ENCODE measurements at regions not wholly inside any gene's neighbourhood (a gene's known extent, or its start where the extent isn't known, plus 50 kb on each side); places are given as distances from the start of the nearest gene placed in this dataset.
"Not testable (repeated sequence)": the region's sequence is repeated elsewhere in the genome, so short reads cannot be mapped to it uniquely, and the experiment has no call there.

DNA sequence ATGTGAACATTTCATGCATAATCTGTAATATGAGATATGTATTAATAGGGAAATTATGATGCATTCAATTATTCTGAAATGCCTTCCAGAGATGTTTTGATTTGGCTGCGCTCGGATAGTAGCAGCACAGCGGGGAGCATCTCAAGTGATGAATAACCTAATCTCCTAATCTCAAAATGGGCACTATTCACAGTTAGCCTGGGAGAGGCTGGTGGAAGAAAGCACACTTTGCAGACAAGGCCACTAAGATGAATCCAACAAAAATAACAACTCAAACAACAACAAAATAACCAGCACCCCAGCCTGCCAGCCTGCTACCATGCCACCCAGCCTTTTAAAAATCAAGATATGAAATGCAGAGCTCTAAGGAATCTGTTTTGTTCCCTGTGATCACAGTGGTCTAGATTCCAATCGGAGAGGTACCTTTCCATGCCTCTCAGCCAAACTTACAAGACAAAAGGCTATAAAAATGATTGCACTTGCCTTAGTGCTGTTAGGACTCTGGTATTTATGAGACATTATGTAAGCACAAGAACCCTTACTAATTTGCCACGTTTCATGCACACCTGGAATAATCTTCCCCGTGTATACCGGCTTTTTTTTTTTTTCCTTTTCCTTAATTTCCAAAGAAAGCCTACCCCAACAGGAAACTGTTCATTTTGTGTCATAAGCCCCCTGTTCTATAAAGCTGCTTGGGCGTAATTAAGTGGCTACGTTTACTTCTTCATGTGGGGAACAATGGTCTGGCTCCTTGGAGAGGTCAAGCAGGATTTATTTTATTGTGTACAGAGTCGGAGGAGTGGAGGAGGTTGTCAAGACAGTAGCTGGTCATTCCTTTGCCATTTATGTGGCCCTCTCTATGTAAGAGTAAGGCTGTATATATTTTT lies 526.9 kb upstream of the FANCL start:
- Mint-ChIP-seq H3K4me1 (no peaks in the 10 kb centered on the region), H3K9me3 (no peaks in the 10 kb centered on the region), H3K36me3 (ENCODE audit: insufficient read depth) (no peaks in the 10 kb centered on the region), H3K4me3 (no peak overlapping the region), H3K27ac (ENCODE audit: low read depth) (no peak overlapping the region), H3K27me3 (no peaks in the 10 kb centered on the region)
- ATAC-seq (replicated peaks; ENCODE audit: extremely low read depth, poor library complexity, severe bottlenecking) (no peak), DNase-seq (ENCODE audit: low spot score in 2 of 2) (no peak)

GRCh38 chr2:58764338-58765104 lies 523.4 kb upstream of the FANCL start:
- H3K36me3 Mint-ChIP-seq (ENCODE audit: insufficient read depth): no peaks in the 10 kb centered on the region
- H3K4me3 Mint-ChIP-seq: no peak overlapping the region
- no peaks in the 10 kb centered on the region for H3K27me3 Mint-ChIP-seq
- no peaks in the 10 kb centered on the region for H3K4me1 Mint-ChIP-seq
- H3K27ac Mint-ChIP-seq (ENCODE audit: low read depth): no peak overlapping the region
- DNase-seq (ENCODE audit: low spot score in 2 of 2) (no peak), ATAC-seq (replicated peaks; ENCODE audit: extremely low read depth, poor library complexity, severe bottlenecking) (no peak)
- no peaks in the 10 kb centered on the region for H3K9me3 Mint-ChIP-seq

DNA sequence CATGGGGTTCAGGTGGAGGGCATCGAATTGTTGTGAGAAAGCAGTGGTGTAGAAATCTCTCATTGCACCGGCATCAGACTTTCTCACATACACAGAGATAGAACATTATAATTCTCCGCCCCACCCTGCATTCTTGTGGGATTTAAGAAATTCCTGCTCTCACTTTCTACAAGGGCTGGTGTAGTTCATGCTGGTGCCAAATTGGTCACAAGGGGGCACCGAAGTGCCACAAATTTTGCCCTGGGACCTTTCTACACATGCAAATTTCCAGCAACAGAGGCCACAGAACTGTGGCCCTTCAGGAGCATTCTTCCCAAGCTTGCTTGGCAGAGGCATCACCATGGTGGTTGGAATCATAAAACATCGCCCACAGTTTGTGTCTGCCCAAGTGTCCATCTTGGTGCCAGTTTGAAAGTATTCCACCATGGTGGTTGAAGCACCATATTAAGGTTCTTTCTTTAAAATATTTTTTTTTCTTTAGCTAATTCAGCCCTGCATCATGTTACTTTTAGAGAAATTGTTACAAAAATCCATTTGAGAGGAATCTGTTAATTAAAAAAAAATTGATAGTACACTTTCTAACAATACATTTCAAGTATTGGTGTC lies 521.2 kb upstream of the FANCL start:
- H3K27me3 Mint-ChIP-seq: no peaks in the 10 kb centered on the region
- H3K27ac Mint-ChIP-seq (ENCODE audit: low read depth): no peak overlapping the region
- H3K4me3 Mint-ChIP-seq: no peak overlapping the region
- no peaks in the 10 kb centered on the region for H3K4me1 Mint-ChIP-seq
- H3K36me3 Mint-ChIP-seq (ENCODE audit: insufficient read depth): no peaks in the 10 kb centered on the region
- H3K9me3 Mint-ChIP-seq: no peaks in the 10 kb centered on the region
- ATAC-seq (replicated peaks; ENCODE audit: extremely low read depth, poor library complexity, severe bottlenecking) (no peak), DNase-seq (ENCODE audit: low spot score in 2 of 2) (no peak)

DNA sequence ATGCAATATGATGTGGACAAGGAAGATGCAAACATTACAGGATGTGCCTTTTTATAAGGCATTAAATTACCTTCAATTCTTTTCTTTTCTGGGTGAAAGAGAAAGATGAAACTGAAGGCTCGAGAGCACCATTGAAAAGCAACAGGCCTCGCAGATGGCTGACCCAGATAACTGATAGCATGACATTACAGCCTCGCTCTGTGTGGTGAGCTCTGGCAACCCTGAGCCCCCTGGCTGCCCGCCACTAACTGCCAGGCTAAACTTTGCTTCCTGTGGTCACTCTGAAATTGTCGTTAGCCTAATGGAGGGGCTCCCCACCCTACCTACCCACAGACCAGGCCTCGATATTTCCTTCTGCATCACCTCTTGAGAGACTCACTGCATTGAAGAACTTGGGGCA lies 516.8 kb upstream of the FANCL start:
- no peak for DNase-seq (ENCODE audit: low spot score in 2 of 2)
- Mint-ChIP-seq H3K27ac (ENCODE audit: low read depth) (no peak overlapping the region), H3K4me3 (no peak overlapping the region), H3K9me3 (peaks cover 10% of the 10 kb centered on the region), H3K4me1 (peaks cover 8% of the 10 kb centered on the region), H3K27me3 (no peaks in the 10 kb centered on the region), H3K36me3 (ENCODE audit: insufficient read depth) (no peaks in the 10 kb centered on the region)
- ATAC-seq (replicated peaks; ENCODE audit: extremely low read depth, poor library complexity, severe bottlenecking): no peak

DNA sequence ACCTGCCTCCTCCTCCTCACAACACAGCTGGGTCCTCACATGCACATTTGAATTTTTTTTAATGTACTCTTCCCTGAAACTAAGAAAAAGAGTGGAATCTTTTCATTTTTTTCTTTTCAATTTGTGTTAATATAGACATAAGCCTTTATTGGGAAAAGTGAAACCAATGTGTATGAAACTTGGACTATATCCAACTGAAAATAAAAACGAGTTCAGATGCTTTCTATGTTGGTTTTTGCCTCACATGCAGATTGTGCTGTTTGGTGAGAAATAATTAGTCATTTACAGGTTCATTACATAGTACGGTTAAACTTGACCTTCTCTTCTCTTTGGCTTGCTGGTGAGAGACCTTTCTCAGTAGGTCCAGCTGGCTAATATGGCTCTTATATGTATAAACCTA lies 515.2 kb upstream of the FANCL start:
- Mint-ChIP-seq H3K27ac (ENCODE audit: low read depth) (no peak overlapping the region), H3K4me3 (no peak overlapping the region), H3K4me1 (peaks cover 8% of the 10 kb centered on the region), H3K27me3 (no peaks in the 10 kb centered on the region), H3K36me3 (ENCODE audit: insufficient read depth) (no peaks in the 10 kb centered on the region), H3K9me3 (peaks cover 10% of the 10 kb centered on the region)
- ATAC-seq (replicated peaks; ENCODE audit: extremely low read depth, poor library complexity, severe bottlenecking) (no peak), DNase-seq (ENCODE audit: low spot score in 2 of 2) (no peak)

GRCh38 chr2:58752507-58752906 lies 511.4 kb upstream of the FANCL start:
- H3K9me3 Mint-ChIP-seq: peaks cover 14% of the 10 kb centered on the region
- H3K36me3 Mint-ChIP-seq (ENCODE audit: insufficient read depth); ATAC-seq (replicated peaks; ENCODE audit: extremely low read depth, poor library complexity, severe bottlenecking); H3K27me3 Mint-ChIP-seq; DNase-seq (ENCODE audit: low spot score in 2 of 2); H3K27ac Mint-ChIP-seq (ENCODE audit: low read depth); H3K4me3 Mint-ChIP-seq; H3K4me1 Mint-ChIP-seq: not testable (repeated sequence)

- peaks cover 13% of the 10 kb centered on the region for H3K9me3 Mint-ChIP-seq
- H3K27me3 Mint-ChIP-seq; DNase-seq (ENCODE audit: low spot score in 2 of 2); H3K36me3 Mint-ChIP-seq (ENCODE audit: insufficient read depth); H3K4me1 Mint-ChIP-seq; H3K4me3 Mint-ChIP-seq; H3K27ac Mint-ChIP-seq (ENCODE audit: low read depth); ATAC-seq (replicated peaks; ENCODE audit: extremely low read depth, poor library complexity, severe bottlenecking): not testable (repeated sequence)
These were observed 510.6 kb upstream of the FANCL start for GRCh38 chr2:58751676-58752075.

DNA sequence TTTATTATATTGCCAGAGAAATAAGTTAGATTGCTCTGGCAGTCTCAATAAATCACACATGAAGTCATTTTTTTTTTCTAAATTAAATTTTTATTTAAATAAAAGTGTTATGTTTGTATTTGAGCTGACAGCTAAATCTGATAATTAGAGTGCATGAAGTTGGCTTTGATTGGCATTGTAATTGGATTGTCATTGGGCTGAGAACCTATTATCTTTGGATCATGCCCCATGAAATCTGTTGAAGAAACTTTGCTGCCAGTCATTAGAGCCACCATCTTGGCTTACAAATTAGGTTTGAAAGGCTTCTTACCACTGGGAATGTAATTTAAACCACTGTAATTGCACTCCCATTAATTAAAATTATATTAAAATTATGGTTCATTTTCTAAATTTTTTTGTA lies 507.9 kb upstream of the FANCL start:
- Mint-ChIP-seq H3K27me3 (no peaks in the 10 kb centered on the region), H3K9me3 (peaks cover 7% of the 10 kb centered on the region), H3K36me3 (ENCODE audit: insufficient read depth) (no peaks in the 10 kb centered on the region), H3K4me1 (no peaks in the 10 kb centered on the region), H3K4me3 (no peak overlapping the region), H3K27ac (ENCODE audit: low read depth) (no peak overlapping the region)
- DNase-seq (ENCODE audit: low spot score in 2 of 2) (no peak), ATAC-seq (replicated peaks; ENCODE audit: extremely low read depth, poor library complexity, severe bottlenecking) (no peak)

- not testable (repeated sequence) for H3K4me1 Mint-ChIP-seq; H3K36me3 Mint-ChIP-seq (ENCODE audit: insufficient read depth); H3K4me3 Mint-ChIP-seq; ATAC-seq (replicated peaks; ENCODE audit: extremely low read depth, poor library complexity, severe bottlenecking); H3K27me3 Mint-ChIP-seq; H3K9me3 Mint-ChIP-seq; DNase-seq (ENCODE audit: low spot score in 2 of 2); H3K27ac Mint-ChIP-seq (ENCODE audit: low read depth)
These were observed 504.2 kb upstream of the FANCL start for GRCh38 chr2:58745334-58745733.

GRCh38 chr2:58740426-58740825 lies 499.3 kb upstream of the FANCL start:
- no peak overlapping the region for H3K4me3 Mint-ChIP-seq
- H3K27me3 Mint-ChIP-seq: no peaks in the 10 kb centered on the region
- H3K4me1 Mint-ChIP-seq: no peaks in the 10 kb centered on the region
- no peaks in the 10 kb centered on the region for H3K36me3 Mint-ChIP-seq (ENCODE audit: insufficient read depth)
- H3K27ac Mint-ChIP-seq (ENCODE audit: low read depth): no peak overlapping the region
- DNase-seq (ENCODE audit: low spot score in 2 of 2): no peak
- peaks cover 5% of the 10 kb centered on the region for H3K9me3 Mint-ChIP-seq
- ATAC-seq (replicated peaks; ENCODE audit: extremely low read depth, poor library complexity, severe bottlenecking): no peak

GRCh38 chr2:58739033-58739432 lies 497.9 kb upstream of the FANCL start:
- Mint-ChIP-seq H3K4me1 (no peaks in the 10 kb centered on the region), H3K9me3 (peaks cover 5% of the 10 kb centered on the region), H3K27me3 (no peaks in the 10 kb centered on the region), H3K27ac (ENCODE audit: low read depth) (no peak overlapping the region), H3K36me3 (ENCODE audit: insufficient read depth) (no peaks in the 10 kb centered on the region), H3K4me3 (no peak overlapping the region)
- ATAC-seq (replicated peaks; ENCODE audit: extremely low read depth, poor library complexity, severe bottlenecking) (no peak), DNase-seq (ENCODE audit: low spot score in 2 of 2) (no peak)

GRCh38 chr2:58734365-58734764 lies 493.2 kb upstream of the FANCL start:
- Mint-ChIP-seq H3K9me3 (peaks cover 4% of the 10 kb centered on the region), H3K4me3 (no peak overlapping the region), H3K27me3 (no peaks in the 10 kb centered on the region), H3K36me3 (ENCODE audit: insufficient read depth) (no peaks in the 10 kb centered on the region), H3K27ac (ENCODE audit: low read depth) (no peak overlapping the region), H3K4me1 (no peaks in the 10 kb centered on the region)
- ATAC-seq (replicated peaks; ENCODE audit: extremely low read depth, poor library complexity, severe bottlenecking) (no peak), DNase-seq (ENCODE audit: low spot score in 2 of 2) (no peak)

DNA sequence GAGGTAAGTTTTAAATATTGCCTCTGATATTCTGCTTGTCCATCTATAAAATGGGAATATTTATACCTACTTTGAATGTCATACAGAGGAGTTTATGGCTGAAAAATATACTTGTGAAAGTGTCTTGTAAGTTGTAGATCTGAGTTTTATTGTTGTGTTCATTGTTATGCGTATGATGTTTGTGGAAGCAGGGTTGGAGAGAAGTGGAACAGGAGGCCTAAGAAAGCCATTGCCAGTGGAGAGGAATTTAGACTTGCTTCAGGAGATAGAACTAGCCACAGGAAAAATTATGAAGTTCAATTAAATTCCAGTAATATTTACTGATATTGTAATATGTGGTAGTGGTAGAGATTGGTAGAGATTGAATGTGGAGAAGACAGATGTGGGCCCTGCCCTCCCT lies 491.9 kb upstream of the FANCL start:
- Mint-ChIP-seq H3K4me3 (no peak overlapping the region), H3K27ac (ENCODE audit: low read depth) (no peak overlapping the region), H3K27me3 (no peaks in the 10 kb centered on the region), H3K4me1 (no peaks in the 10 kb centered on the region), H3K9me3 (no peaks in the 10 kb centered on the region), H3K36me3 (ENCODE audit: insufficient read depth) (no peaks in the 10 kb centered on the region)
- ATAC-seq (replicated peaks; ENCODE audit: extremely low read depth, poor library complexity, severe bottlenecking) (no peak), DNase-seq (ENCODE audit: low spot score in 2 of 2) (no peak)
